T-helper 2 cell treated with Interferon-gamma antibody and Interleukin-4, amounts not matched to agents 5 μg/mL and 100 μg/mL, for 36 hours (primary cell): ENCODE measurements at regions not wholly inside any gene's neighbourhood (a gene's known extent, or its start where the extent isn't known, plus 50 kb on each side); places are given as distances from the start of the nearest gene placed in this dataset.
"Not testable (repeated sequence)": the region's sequence is repeated elsewhere in the genome, so short reads cannot be mapped to it uniquely, and the experiment has no call there.

Experiments used
- DNase-seq: peaks from one replicate; pipeline ENCODE4 v3.0.0; 2021; ENCODE audit warnings: low spot score
- H3K27ac Mint-ChIP-seq: one replicate; pipeline ENCODE4 v1.8.0; 2021; ENCODE audit warnings: mild to moderate bottlenecking, mixed read lengths
- H3K27me3 Mint-ChIP-seq: one replicate; pipeline ENCODE4 v1.8.0; 2021; ENCODE audit warnings: low read depth, mixed read lengths
- H3K36me3 Mint-ChIP-seq: one replicate; pipeline ENCODE4 v1.8.0; 2021; ENCODE audit warnings: low read depth, mixed read lengths
- H3K4me1 Mint-ChIP-seq: one replicate; pipeline ENCODE4 v1.8.0; 2021; ENCODE audit warnings: low read depth, mixed read lengths
- H3K4me3 Mint-ChIP-seq: one replicate; pipeline ENCODE4 v1.8.0; 2022; ENCODE audit warnings: mild to moderate bottlenecking, moderate library complexity, mixed read lengths
- H3K9me3 Mint-ChIP-seq: one replicate; pipeline ENCODE4 v1.8.0; 2021; ENCODE audit warnings: mixed read lengths

DNA sequence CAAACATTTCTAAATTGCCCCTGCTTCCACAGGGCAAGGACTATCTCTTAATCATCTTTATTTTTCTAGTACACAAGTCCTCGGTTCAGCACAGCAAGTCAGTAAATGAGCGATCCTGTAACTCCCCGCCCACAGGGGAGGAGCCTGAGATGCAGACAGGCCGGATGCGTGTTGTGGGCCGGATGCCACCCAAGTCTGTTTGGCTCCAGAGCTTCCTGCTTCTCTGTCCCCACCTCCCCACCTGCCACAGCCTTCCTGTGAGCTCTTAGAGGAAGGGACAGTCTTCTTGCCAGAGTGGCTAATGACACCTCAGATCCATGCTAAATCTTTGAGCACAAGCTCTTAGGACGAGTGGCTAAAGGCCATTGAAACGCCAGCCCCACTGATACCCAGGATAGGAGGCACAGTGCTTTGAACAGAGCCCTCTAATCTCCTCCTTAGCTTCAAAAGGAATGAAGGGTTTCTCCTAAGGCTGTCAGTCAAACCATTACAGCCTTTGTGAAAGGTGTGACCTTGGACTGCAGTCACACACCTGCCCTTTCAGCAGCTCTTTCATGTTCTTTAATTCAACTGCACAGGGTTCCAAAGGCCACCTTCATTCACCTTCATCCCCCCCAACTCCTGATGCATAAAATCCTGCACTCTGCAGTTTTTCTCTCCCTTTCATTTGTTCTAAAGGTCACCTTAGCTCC lies 264.3 kb downstream of the TFAP2C start:
- Mint-ChIP-seq H3K27ac (no peak overlapping the region), H3K4me3 (no peak overlapping the region)
- no peak for DNase-seq

DNA sequence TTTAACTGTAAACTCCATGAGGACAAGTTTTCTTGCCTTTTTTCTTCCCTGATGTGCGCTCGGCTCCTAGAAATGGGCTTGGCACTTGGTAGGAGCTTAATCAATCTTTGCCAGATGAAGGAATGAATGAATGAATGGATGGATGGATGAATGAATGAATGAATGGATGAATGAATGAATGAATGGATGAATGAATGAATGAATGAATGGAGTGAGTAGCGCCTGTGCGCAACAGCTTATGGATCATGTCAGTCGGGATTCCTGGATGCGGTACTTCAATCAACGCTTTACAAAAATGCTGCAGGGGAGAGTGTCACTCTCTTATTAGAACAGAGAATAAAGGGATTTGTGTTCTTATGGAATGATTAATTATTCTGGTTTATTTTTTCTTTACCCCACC lies 267.3 kb downstream of the TFAP2C start:
- no peaks in the 10 kb centered on the region for H3K36me3 Mint-ChIP-seq
- H3K9me3 Mint-ChIP-seq: peaks cover 4% of the 10 kb centered on the region
- H3K4me3 Mint-ChIP-seq: no peak overlapping the region
- no peak for DNase-seq
- H3K27ac Mint-ChIP-seq: no peak overlapping the region
- peaks cover 5% of the 10 kb centered on the region for H3K4me1 Mint-ChIP-seq
- H3K27me3 Mint-ChIP-seq: no peaks in the 10 kb centered on the region

More for the DNA sequence above, 264.3 kb downstream of the TFAP2C start:
- no peaks in the 10 kb centered on the region for H3K27me3 Mint-ChIP-seq
- peaks cover 5% of the 10 kb centered on the region for H3K4me1 Mint-ChIP-seq
- no peaks in the 10 kb centered on the region for H3K36me3 Mint-ChIP-seq
- peaks cover 4% of the 10 kb centered on the region for H3K9me3 Mint-ChIP-seq

DNA sequence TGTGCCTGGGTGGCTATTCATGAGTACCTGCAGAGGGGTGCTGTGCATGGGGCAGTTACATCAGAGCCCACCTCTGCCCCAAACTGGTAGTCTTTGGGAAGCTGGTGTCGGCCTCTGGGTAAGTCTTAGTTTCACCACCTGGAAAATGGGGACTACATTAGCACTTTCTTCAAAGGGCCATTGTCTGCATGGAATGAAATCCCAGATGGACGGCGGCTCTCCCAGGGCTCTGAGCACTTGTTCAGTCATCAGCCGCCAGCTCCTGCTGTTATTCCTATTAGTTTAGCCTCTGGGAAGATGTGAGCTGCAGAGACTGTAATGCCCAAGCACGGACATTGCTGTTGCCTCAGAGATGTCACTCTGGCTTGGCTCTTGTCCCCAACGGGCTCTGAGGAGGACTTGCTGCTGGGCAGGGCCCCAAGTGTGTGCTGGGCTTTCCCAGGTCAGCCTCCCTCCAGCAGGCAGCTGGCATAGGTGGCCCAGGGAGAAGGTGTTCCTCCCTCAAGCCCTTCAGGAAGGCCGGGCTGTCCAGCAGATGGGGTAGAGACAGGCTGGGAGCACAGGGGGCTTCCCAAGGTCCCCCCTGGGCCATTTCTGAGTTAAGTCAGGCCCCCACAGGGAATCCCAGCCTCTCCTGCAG lies 268.3 kb downstream of the TFAP2C start:
- H3K27me3 Mint-ChIP-seq: no peaks in the 10 kb centered on the region
- H3K4me1 Mint-ChIP-seq: peaks cover 5% of the 10 kb centered on the region
- no peaks in the 10 kb centered on the region for H3K36me3 Mint-ChIP-seq
- no peak for DNase-seq
- H3K4me3 Mint-ChIP-seq: no peak overlapping the region
- H3K27ac Mint-ChIP-seq: no peak overlapping the region
- peaks cover 4% of the 10 kb centered on the region for H3K9me3 Mint-ChIP-seq

DNA sequence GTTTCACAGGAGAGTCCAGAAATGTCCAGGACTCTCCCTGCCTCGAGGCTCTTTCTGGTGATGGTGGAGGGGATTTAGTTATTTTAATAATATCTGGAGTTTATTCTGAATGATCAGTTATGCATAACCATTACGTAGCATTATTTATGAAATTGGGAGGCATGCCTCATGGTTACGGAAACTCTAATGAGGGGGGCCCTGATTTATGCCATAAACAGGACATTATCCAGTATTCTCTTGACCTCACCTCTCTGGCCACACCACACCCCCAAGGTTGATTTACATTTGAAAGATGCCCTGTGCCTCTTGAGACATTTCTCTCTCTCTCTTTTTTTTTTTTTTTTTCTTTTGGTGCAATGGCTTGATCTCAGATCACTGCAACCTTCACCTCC lies 268.8 kb downstream of the TFAP2C start:
- Mint-ChIP-seq H3K4me3 (no peak overlapping the region), H3K27ac (no peak overlapping the region), H3K27me3 (no peaks in the 10 kb centered on the region), H3K36me3 (no peaks in the 10 kb centered on the region), H3K9me3 (peaks cover 4% of the 10 kb centered on the region), H3K4me1 (peaks cover 5% of the 10 kb centered on the region)
- DNase-seq: no peak

DNA sequence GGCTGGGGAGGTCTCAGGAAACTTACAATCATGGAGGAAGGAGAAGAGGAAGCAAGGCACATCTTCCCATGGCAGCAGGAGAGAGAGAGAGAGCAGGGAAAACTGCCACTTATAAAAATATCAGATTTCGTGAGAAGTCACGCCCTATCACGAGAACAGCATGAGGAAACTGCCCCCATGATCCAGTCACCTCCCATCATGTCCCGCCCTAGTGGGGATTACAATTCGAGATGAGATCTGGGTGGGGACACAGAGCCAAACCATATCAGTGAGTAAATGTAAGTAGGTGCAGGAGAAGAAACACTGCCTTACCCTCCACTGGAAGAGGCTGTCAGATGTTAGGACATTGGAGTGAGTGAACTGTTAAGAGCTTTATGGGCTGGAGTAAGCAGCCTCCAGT lies 270.4 kb downstream of the TFAP2C start:
- Mint-ChIP-seq H3K36me3 (no peaks in the 10 kb centered on the region), H3K4me1 (no peaks in the 10 kb centered on the region), H3K27me3 (no peaks in the 10 kb centered on the region), H3K4me3 (no peak overlapping the region), H3K27ac (no peak overlapping the region), H3K9me3 (no peaks in the 10 kb centered on the region)
- DNase-seq: no peak

DNA sequence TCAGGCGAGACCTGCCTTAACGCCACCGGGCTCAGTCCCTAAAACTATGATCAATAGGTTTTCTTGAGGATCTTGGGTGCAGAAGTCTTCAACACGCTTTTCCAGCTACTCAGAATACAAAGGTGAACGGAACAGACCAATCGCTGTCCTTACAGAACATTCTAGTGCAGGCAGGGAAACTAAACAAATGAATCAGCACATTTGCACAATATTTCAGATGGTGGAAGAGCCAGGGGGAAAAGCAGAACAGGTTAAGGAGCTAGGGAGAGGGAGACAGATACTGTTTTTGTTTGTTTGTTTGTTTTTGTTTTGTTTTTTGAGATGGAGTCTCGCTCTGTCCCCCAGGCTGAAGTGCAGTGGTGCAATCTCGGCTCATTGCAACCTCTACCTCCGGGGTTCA lies 271.1 kb downstream of the TFAP2C start:
- no peaks in the 10 kb centered on the region for H3K27me3 Mint-ChIP-seq
- H3K9me3 Mint-ChIP-seq: no peaks in the 10 kb centered on the region
- H3K4me1 Mint-ChIP-seq: no peaks in the 10 kb centered on the region
- no peak overlapping the region for H3K27ac Mint-ChIP-seq
- H3K4me3 Mint-ChIP-seq: no peak overlapping the region
- no peak for DNase-seq
- H3K36me3 Mint-ChIP-seq: no peaks in the 10 kb centered on the region

DNA sequence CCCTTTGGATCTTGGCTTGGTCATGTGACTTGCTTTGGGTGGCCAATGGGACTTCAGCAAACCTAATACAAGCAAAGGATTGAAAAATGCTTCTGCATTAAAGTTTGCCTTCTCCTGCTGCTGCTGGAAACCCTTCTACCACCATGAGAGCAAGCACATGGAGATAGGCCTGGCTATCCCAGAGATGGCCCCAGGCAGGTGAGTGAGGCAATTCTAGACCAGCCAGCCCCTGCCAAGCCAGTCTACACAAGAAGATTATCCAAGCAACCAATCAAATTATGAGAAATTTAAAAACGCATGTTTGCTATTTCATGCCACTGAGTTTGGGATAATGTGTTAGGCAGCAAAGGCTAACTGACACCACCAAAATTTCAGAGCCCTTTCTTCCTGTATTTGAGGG lies 274.3 kb downstream of the TFAP2C start:
- no peak for DNase-seq
- Mint-ChIP-seq H3K4me1 (no peaks in the 10 kb centered on the region), H3K9me3 (no peaks in the 10 kb centered on the region), H3K27ac (no peak overlapping the region), H3K36me3 (no peaks in the 10 kb centered on the region), H3K27me3 (no peaks in the 10 kb centered on the region), H3K4me3 (no peak overlapping the region)

DNA sequence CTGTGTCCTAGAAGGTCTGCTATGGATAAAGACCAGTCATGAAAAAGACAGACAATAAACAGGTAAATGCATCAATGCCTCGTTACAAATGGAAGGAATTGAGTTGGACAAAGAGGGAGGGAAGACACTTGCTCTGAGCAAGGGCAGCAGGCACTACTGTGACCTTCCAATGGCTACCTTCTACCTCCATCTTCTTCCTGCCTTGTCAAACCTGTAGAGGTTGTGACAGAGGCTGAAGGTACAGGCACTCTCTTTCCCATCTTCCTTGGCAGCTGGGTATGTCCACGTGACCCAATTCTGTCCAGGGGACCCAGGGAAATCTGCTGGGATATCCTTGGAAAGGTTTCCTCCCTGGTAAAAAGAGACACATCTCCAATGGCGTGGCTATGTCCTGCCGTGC lies 274.8 kb downstream of the TFAP2C start:
- no peak for DNase-seq
- no peaks in the 10 kb centered on the region for H3K4me1 Mint-ChIP-seq
- no peak overlapping the region for H3K4me3 Mint-ChIP-seq
- no peaks in the 10 kb centered on the region for H3K36me3 Mint-ChIP-seq
- H3K27me3 Mint-ChIP-seq: no peaks in the 10 kb centered on the region
- H3K27ac Mint-ChIP-seq: no peak overlapping the region
- H3K9me3 Mint-ChIP-seq: no peaks in the 10 kb centered on the region

DNA sequence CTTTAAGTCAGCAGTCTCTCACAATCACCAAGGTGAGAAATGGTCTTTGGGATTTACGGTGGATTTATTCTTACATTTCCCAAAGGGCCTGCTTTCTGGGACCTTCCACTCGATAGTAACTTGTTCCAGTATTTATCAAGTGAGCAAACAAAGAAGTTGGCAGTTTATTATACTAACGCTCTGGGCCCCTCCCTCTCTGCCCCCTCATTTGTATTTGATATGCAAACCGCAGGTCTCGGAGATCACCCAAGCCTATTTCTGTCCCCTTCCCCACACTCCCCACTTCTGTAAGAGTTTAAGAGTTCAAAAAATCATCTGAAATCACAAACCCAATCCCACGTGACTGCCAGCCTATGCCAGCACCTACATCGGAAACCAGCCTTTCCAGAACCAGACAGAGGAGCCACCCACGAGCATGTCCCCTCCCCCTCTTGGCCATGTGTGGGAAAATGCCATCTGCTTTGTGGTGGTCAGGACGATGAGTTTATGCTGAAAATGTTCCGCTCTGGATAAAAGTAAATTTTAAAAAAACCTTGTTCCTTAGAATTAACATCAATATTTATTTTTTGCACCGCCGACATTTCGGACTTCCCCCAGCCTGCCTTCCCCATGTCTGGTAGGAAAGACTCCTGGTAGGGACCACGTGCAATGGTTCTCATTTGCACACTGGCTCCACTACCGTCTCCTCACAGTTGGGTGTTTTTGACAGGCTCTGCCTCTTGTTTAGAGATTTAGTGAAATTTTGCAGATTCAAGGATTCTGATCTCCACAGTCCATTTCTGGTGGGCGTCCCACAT lies 281.0 kb downstream of the TFAP2C start:
- H3K4me3 Mint-ChIP-seq: no peak overlapping the region
- H3K4me1 Mint-ChIP-seq: no peaks in the 10 kb centered on the region
- no peak for DNase-seq
- H3K36me3 Mint-ChIP-seq: no peaks in the 10 kb centered on the region
- H3K27ac Mint-ChIP-seq: no peak overlapping the region
- no peaks in the 10 kb centered on the region for H3K27me3 Mint-ChIP-seq
- H3K9me3 Mint-ChIP-seq: no peaks in the 10 kb centered on the region

DNA sequence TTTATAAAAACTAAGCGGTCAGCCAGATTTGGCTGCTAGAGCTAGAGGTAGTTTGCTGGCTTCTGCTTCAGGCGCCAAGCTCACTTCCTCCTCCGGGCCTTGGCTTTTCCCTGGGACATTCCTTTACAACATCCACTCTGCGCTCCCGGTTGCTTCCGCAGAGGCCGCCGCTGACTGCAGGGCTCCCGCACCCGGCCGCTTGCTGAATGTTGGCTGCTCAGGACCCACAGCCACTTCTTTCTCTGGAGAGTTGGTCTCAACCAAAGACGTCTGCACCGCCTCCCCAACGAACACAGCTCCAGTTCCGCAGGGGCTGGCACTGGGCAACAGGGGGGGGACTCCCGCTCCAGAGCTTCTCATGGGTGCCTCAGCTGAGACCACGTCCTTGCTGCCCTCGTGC lies 282.8 kb downstream of the TFAP2C start:
- DNase-seq: no peak
- no peaks in the 10 kb centered on the region for H3K4me1 Mint-ChIP-seq
- no peak overlapping the region for H3K27ac Mint-ChIP-seq
- H3K27me3 Mint-ChIP-seq: no peaks in the 10 kb centered on the region
- H3K9me3 Mint-ChIP-seq: no peaks in the 10 kb centered on the region
- no peak overlapping the region for H3K4me3 Mint-ChIP-seq
- H3K36me3 Mint-ChIP-seq: no peaks in the 10 kb centered on the region

DNA sequence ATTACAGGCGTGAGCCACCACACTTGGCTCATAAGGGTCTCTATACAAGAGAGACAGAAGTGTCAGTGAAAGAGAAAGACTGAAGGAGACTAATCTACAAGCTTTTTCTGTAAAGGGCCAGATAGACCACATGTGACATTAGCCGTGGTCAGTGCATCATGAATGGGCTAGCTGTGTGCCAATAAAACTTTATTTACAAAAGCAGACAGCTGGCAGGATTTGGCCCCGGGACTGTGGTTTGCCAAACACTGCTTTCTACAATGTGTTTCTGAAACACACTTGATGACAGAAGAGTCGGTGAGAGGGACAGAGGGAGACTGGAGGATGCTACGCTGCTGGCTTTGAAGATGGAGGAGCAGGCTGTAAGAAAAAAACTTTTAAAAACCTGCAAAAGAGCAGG lies 285.4 kb downstream of the TFAP2C start:
- no peak overlapping the region for H3K4me3 Mint-ChIP-seq
- no peaks in the 10 kb centered on the region for H3K36me3 Mint-ChIP-seq
- DNase-seq: no peak
- H3K4me1 Mint-ChIP-seq: no peaks in the 10 kb centered on the region
- H3K9me3 Mint-ChIP-seq: no peaks in the 10 kb centered on the region
- no peak overlapping the region for H3K27ac Mint-ChIP-seq
- no peaks in the 10 kb centered on the region for H3K27me3 Mint-ChIP-seq

DNA sequence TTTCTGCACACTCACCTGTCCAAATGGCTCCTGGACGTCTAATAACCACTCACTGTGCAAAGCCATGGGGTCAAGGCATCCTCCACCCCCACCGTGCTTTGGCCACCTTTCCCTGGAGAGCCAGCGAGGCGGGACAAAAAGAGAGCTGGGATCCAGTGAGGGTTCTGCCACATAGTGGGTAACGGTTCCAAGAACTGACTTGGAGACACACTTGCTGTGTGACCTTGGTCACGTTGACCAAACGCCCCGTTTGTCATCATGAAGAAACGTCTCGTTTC lies 287.2 kb downstream of the TFAP2C start:
- DNase-seq: no peak
- no peaks in the 10 kb centered on the region for H3K9me3 Mint-ChIP-seq
- no peak overlapping the region for H3K4me3 Mint-ChIP-seq
- no peak overlapping the region for H3K27ac Mint-ChIP-seq
- no peaks in the 10 kb centered on the region for H3K27me3 Mint-ChIP-seq
- no peaks in the 10 kb centered on the region for H3K36me3 Mint-ChIP-seq
- H3K4me1 Mint-ChIP-seq: no peaks in the 10 kb centered on the region

DNA sequence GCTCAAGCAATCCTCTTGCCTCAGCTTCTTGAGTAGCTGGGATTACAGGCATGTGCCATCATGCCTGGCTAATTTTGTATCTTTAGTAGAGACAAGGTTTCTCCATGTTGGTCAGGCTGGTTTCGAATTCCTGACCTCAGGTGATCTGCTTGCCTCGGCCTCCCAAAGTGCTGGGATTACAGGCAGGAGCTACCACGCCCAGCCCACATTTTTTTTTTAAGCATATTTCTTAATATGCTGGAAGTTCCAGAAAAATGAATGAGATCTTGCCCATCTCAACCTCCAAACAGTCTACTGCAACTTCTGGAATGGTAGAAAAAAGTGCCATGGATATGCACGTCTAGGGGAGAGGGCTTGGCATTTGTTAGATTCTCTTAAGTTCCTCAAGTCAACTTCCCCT lies 290.9 kb downstream of the TFAP2C start:
- not testable (repeated sequence) for H3K27ac Mint-ChIP-seq, H3K4me3 Mint-ChIP-seq, H3K9me3 Mint-ChIP-seq, H3K36me3 Mint-ChIP-seq, DNase-seq, H3K4me1 Mint-ChIP-seq
- H3K27me3 Mint-ChIP-seq: peaks cover 24% of the 10 kb centered on the region

DNA sequence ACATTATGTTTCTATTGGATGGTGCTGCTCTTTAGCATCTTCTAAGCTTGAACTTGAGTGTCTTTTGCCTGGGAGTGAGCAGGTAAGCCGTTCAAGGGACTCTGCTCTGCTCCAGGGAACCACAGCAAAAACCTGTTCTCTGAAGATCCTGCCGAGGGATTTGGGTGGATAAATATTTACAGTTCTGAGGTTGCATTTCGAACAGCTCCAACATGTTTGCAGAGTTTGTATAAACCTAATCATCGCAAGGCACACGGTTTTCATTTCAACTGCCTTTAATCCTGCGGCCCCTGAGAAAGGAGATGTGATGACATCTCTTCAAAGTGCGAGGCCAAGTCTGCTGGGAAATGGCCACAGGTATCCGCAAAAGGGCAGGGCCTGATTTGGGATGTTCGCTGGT lies 293.4 kb downstream of the TFAP2C start:
- Mint-ChIP-seq H3K27me3 (peaks cover 47% of the 10 kb centered on the region), H3K4me3 (no peak overlapping the region), H3K36me3 (no peaks in the 10 kb centered on the region), H3K4me1 (no peaks in the 10 kb centered on the region), H3K27ac (no peak overlapping the region), H3K9me3 (no peaks in the 10 kb centered on the region)
- DNase-seq: no peak
